Putamen (tissue), 1 donor: ENCODE measurements at regions not wholly inside any gene's neighbourhood (a gene's known extent, or its start where the extent isn't known, plus 50 kb on each side); places are given as distances from the start of the nearest gene placed in this dataset.

Experiments used
- DNase-seq: peaks from one replicate; pipeline ENCODE4 v3.0.0-alpha.2; 2016; ENCODE audit warnings: low spot score

DNA sequence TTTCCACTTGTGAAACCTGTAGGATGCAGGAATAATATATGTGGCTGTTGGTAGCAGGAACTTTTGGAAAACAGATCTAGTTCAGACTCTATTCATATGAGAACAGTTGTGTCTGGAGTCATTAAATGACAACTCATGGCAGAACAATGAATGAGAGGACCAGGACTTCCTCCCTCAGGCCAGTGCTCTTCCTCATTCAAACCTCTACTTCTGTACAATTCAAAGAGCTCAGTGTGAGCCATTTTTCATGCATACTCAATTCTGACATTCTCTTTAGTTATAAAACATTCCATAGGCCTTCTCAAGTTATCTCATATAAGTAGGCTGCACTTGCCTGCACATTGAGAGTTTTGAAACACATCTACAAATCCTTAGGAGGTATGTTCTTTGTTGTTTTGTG, 1526.6 kb upstream of the FLRT2 start:
- DNase-seq, result no peak

DNA sequence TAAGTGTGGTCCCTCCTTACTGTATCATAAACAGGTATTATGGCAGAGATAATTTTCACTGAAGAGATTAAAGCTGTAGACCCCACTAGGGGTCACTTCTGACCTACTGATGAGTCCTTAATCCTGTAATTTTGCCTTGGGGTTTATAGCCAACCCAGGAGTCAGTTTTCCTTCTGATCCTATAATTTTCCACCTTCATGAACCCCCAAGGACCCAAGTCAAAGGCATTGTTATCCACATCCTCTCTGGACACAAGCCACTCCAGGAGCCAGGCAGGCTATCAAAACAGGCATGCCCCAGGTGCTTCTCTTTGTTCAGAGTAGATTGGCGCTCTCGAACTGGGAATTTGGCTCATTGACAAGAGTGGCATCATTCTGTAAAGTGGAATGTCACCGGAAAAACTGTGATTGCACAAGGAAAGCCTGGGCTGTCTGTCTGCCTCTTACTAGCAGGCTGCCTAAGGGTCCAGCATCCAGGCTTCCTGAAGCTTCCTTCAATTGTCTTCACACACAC, 1523.2 kb upstream of the FLRT2 start:
- DNase-seq, result no peak

GRCh38 chr14:84013424-84013823, 1516.5 kb upstream of the FLRT2 start:
- DNase-seq, result no peak

- DNase-seq, result no peak
Measured at GRCh38 chr14:84017495-84017894, 1512.4 kb upstream of the FLRT2 start.

- no peak for DNase-seq
Measured at GRCh38 chr14:84021433-84021832, 1508.5 kb upstream of the FLRT2 start.

GRCh38 chr14:84024231-84024820, 1505.6 kb upstream of the FLRT2 start:
- no peak for DNase-seq

DNA sequence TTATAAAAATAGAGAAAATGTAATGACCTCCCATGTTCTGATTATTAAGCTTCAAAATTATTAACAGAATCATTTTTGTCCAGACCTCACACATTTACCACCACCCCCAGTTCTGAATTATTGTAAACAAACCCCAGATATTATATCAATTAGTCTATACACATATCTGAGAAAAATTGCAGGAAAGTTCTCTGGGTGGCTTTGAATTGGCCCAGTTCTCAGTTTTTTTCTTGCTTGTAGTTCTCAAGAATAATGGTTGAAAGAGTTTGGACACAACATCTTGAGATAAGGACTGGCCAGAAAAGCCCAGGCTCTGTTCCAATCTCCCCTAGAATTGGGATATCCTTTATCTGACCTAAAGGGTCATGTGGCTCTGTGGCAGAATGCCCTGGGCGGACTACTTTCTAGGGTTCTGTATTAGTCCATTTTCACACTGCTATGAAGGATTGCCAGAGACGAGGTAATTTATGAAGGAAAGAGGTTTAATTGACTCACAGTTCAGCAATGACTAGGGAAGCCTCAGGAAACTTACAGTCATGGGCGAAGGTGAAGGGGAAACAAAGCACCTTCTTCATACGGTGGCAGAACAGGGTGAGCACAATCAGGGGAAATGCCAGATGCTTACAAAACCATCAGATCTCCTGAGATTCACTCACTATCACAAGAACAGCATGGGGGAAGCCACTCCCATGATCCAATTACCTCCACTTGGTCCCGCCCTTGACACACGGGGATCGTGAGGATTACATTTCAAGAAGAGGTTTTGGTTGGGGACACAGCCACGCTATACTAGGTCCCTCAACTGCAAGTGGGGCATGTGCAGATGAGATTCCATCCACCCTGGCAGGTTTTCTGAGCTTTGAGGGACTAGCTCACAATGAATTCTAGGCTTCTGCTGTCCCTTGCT, 1504.6 kb upstream of the FLRT2 start:
- DNase-seq, result no peak

- no peak for DNase-seq
Measured at GRCh38 chr14:84027351-84027750, 1502.6 kb upstream of the FLRT2 start.

DNA sequence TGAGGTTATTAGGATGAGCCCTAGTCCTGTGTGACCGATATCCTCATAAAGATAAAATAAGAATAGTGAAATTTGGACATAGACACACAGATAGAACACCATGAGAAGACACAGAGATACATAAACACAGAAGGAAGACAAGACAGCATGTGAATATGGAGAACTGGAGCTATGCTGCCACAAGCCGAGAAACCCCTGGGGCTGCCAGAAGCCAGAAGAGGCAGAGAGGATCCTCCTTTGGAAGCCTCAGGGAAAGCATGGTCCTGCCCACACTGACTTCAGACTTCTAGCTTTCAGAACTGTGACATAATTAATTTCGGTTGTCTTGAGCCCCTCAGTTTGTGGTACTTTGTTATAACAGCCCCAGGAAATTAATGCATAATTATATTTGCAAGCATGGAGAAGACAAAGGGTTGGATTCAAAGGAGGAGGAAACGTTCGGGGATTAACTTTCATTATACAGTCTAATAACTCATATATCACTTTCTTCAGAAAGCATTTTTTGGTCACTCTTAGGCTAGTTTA, 1501.8 kb upstream of the FLRT2 start:
- no peak for DNase-seq

DNA sequence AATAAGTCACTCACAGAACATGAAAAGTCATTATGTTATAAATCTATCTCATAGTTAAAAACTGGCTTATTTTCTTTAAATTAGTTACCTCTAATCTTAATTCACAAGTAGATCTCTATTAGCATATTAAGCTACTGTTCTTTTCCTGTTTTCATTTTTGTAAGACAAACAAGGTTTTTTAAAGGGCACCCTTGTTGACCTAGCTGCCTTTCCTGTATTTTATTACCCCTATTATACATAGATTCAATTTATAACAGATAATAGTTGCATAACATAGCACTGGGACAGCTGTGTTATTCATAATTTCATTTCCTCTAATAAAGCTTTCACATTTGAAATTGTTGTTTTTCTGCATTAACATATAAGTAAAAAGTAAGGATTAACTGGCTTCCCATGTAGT, 1500.7 kb upstream of the FLRT2 start:
- DNase-seq, result no peak

DNA sequence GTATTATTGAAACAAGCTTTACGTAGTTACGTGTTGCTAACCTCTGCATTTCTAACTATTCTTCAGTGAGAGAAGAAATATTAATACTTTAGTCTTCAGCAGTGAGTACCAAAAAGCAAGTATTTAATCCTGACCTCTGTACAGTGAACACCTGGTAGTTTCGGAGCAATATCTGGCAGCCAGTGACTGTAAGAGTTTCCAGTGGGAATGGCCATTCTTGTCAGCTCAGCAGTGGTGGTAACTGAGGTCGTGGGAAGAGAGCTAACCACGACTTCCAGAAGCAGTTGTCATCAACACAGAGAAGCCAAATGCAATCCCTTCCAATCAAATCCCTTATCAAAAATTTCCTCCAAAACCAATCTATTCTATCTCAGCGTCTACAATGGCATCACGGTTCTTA, 1500.2 kb upstream of the FLRT2 start:
- DNase-seq, result no peak

DNA sequence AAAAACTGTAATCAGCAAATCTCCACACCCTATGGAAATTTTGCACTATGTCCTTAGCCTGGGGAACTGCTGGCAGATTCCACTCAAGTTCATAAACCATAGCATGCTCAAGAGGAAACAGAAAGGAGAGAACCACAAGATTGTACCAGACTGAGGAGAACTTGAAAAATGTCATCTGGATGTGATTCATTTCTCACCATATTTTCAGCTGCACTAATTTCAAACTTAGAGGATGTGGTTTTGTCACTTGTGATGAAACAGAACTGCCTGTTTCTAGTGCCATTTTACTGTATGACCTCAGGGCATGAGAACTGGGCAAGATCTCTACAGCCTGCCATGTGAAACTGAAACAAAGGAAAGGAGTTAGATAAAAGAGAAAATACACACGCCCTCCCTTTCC, 1493.1 kb upstream of the FLRT2 start:
- no peak for DNase-seq

GRCh38 chr14:84037593-84037992, 1492.4 kb upstream of the FLRT2 start:
- DNase-seq, result no peak

GRCh38 chr14:84040101-84040500, 1489.8 kb upstream of the FLRT2 start:
- no peak for DNase-seq

GRCh38 chr14:84041421-84041820, 1488.5 kb upstream of the FLRT2 start:
- no peak for DNase-seq

GRCh38 chr14:84042992-84043391, 1487.0 kb upstream of the FLRT2 start:
- no peak for DNase-seq

GRCh38 chr14:84064316-84065125, 1465.4 kb upstream of the FLRT2 start:
- no peak for DNase-seq

DNA sequence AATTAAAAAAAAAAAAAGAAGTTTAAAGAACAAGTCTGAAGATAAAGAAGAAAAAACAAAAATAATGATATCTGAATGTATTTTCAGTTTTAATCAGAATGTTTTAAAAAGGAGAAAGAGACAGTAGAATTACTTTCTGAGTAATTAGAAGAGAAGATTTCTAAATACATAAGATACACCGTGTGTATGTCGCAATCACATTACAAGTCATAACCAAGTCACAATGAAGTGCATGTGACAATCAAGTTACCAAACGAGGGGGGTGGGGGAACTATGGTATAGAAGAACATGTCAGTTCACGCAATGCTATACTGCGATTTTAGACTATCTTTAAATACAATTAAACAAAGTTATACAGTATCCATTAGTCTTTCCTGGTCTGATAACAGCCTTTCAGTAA, 1464.1 kb upstream of the FLRT2 start:
- no peak for DNase-seq

- no peak for DNase-seq
Measured at GRCh38 chr14:84068288-84068687, 1461.7 kb upstream of the FLRT2 start.

GRCh38 chr14:84071061-84071460, 1458.9 kb upstream of the FLRT2 start:
- no peak for DNase-seq

DNA sequence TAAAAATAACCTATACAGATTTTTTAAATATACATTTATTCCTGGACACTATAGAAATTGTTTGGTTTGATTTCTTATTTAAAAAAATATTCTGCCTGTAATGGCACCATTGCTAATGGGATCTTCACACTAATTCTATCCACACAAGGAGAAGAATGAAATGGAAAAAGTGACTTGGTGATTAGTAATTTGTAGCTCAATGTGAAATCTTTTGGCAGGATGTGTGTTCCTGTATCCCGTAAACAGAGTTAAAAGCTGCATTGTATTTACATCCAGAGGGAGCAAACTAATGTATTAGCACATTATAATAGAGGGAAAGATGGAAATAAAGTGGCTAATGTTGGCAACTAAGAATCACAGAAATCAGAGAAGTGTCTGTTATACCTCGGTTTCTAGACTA, 1455.3 kb upstream of the FLRT2 start:
- no peak for DNase-seq

DNA sequence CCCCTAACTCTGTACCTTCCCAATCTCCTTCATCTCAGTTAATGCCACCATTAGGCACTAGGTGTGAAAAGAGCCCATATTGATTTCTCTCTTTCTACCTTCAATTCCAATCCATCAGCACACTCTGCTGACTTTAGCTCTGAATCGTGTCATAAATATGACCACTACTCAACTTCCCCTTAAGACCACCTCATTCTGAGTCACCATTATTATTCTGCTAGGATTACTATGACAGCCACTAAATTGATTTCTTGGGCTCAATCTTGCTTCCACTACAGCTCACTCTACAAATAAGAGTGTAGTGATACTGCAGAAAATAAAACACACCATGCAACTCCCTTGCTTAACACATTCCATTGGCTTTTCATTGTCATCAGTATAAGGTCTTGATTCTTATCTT, 1449.0 kb upstream of the FLRT2 start:
- DNase-seq, result no peak
